Upper lobe of left lung (tissue), 6 donors: ENCODE measurements at regions not wholly inside any gene's neighbourhood (a gene's known extent, or its start where the extent isn't known, plus 50 kb on each side); places are given as distances from the start of the nearest gene placed in this dataset.
A peak's percentile ranks its signal among the peaks of the same experiment; 100 is the strongest.

ENCODE experiments used
- ATAC-seq, 2 donors: fragments of 200-7000 bp; cut with Tn5 transposase; one replicate each; pipeline ENCODE4 v1.9.1; 2022; ENCODE audit warnings: mild to moderate bottlenecking in 2 of 2, moderate library complexity in 2 of 2; ENCODE audit not compliant: low FRiP score in 2 of 2
- DNase-seq, 2 donors: peaks; one replicate each; pipeline ENCODE4 v3.0.0-alpha.2; 2019 to 2020
- H3K27ac ChIP-seq, 4 donors: fragments of 200-600 bp; sonication (generic); one replicate each; pipeline ENCODE4 v1.5.1; 2016 to 2019
- H3K27me3 ChIP-seq, 4 donors: fragments of 200-600 bp; sonication (generic); one replicate each; pipeline ENCODE4 v1.5.1; 2017 to 2019
- H3K36me3 ChIP-seq, 4 donors: fragments of 200-600 bp; sonication (generic); one replicate each; pipeline ENCODE4 v1.5.1; 2016 to 2019
- H3K4me1 ChIP-seq, 4 donors: fragments of 200-600 bp; sonication (generic); one replicate each; pipeline ENCODE4 v1.5.1; 2018 to 2019
- H3K4me3 ChIP-seq, 4 donors: fragments of 200-600 bp; sonication (generic); one replicate each; pipeline ENCODE4 v1.5.1; 2017 to 2019; ENCODE audit warnings: mild to moderate bottlenecking in 2 of 4, moderate library complexity in 1 of 4
- H3K9me3 ChIP-seq, 4 donors: fragments of 200-600 bp; sonication (generic); one replicate each; pipeline ENCODE4 v1.5.1; 2018 to 2019
- CTCF ChIP-seq, 6 experiments: fragments of 450-650 bp in 4 of 6; fragments of 200-600 bp in 2 of 6; sonication (generic) in 2 of 6; IDR thresholded peaks; one replicate each; pipeline ENCODE4 v1.5.1; 2016 to 2019; ENCODE audit warnings: antibody characterized with exemption in 6 of 6
- EP300 ChIP-seq, 4 donors: sonication (generic); formaldehyde crosslinking; IDR thresholded peaks; one replicate each; pipeline ENCODE4 v1.5.1; 2017; ENCODE audit warnings: antibody characterized with exemption in 4 of 4, control low read depth in 2 of 4
- POLR2A ChIP-seq, 4 donors: fragments of 450-650 bp; IDR thresholded peaks; one replicate each; pipeline ENCODE4 v1.5.1; 2016 to 2017; ENCODE audit warnings: antibody characterized with exemption in 4 of 4, mild to moderate bottlenecking in 2 of 4
- POLR2AphosphoS5 ChIP-seq, 2 donors: sonication (generic); formaldehyde crosslinking; IDR thresholded peaks; one replicate each; pipeline ENCODE4 v1.5.1; 2017; ENCODE audit warnings: antibody characterized with exemption in 2 of 2
- WGBS, 2 donors: methylation state at CpG; one replicate each; pipeline ENCODE4 v1.1.5; 2017 to 2018; 5-methylcytosine and 5-hydroxymethylcytosine counted together
- donor health status: DM: no; HTN: no; CAD: no; lungs with moderate emphysema.
- donor health status: DM: no; HTN: yes; CAD: no; lungs with severe emphysema.

DNA sequence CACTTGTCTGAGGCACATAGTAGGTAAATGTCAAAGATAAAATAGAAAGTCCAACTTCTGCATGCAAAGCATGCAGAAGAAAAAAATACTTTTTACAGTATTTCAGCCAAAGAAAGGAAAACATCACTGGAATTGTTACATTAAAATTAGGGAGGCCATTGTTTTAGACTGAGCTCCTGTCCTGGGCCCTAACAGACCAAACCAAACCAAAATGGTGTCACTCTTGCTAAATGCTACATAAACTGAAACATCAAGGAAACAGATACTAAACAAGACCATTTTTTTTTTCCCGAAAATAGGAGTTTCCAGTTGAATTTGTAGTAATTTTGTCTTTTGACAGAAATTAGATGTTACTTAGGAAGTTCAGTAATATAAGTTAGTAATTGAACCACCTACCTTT is 508.8 kb downstream of the DSC3 start:
- ATAC-seq (no peak), DNase-seq (no peak)
- 82 to 93% methylated on average over 1 of the region's 1 CpG for WGBS, 2 donors
- Histone ChIP-seq H3K9me3 (no peaks in the 10 kb centered on the region), H3K27me3 (no peaks in the 10 kb centered on the region), H3K4me3 (no peak overlapping the region), H3K36me3 (no peaks in the 10 kb centered on the region), H3K27ac (no peak overlapping the region), H3K4me1 (no peaks in the 10 kb centered on the region)
- TF ChIP-seq EP300 (IDR thresholded peaks at IDR 0.05): no peak
- no peak for TF ChIP-seq POLR2AphosphoS5 (IDR thresholded peaks at IDR 0.05)
- no peak for TF ChIP-seq POLR2A (IDR thresholded peaks at IDR 0.05)
- TF ChIP-seq CTCF (IDR thresholded peaks at IDR 0.05): no peak

DNA sequence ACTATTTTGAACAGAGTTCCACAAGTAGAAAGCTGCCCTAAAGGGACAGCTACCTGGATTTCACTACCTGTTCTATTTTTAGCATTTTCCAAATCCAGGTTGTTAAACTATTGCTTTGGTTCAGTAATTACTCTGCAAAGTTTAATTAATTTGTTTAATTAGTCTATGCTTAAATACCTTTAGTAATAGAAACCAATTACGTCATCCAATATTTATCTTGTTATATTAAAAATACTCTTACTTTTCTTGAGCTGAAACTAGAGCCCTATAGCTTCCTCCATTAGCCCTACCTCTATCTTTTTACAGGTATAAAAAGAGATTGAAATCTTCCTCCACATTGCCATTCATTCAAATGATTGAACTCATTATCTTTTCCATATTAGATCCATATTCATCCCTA is 514.6 kb downstream of the DSC3 start:
- Histone ChIP-seq H3K4me1 (no peaks in the 10 kb centered on the region), H3K9me3 (no peaks in the 10 kb centered on the region), H3K27ac (no peak overlapping the region), H3K36me3 (no peaks in the 10 kb centered on the region), H3K27me3 (no peaks in the 10 kb centered on the region), H3K4me3 (no peak overlapping the region)
- WGBS, 2 donors: 86 to 91% methylated on average over 1 of the region's 1 CpG
- DNase-seq: no peak
- ATAC-seq: no peak
- TF ChIP-seq EP300 (IDR thresholded peaks at IDR 0.05): no peak
- no peak for TF ChIP-seq POLR2AphosphoS5 (IDR thresholded peaks at IDR 0.05)
- TF ChIP-seq POLR2A (IDR thresholded peaks at IDR 0.05): no peak
- TF ChIP-seq CTCF (IDR thresholded peaks at IDR 0.05): no peak

- no peaks in the 10 kb centered on the region for H3K9me3 ChIP-seq
- TF ChIP-seq POLR2AphosphoS5 (IDR thresholded peaks at IDR 0.05) (no peak), EP300 (IDR thresholded peaks at IDR 0.05) (no peak), POLR2A (IDR thresholded peaks at IDR 0.05) (no peak), CTCF (IDR thresholded peaks at IDR 0.05) (no peak)
- no peaks in the 10 kb centered on the region for H3K4me1 ChIP-seq
- 76 to 83% methylated on average over 1 of the region's 1 CpG for WGBS, 2 donors
- no peaks in the 10 kb centered on the region for H3K27me3 ChIP-seq
- no peak overlapping the region for H3K27ac ChIP-seq
- no peak overlapping the region for H3K4me3 ChIP-seq
- H3K36me3 ChIP-seq: no peaks in the 10 kb centered on the region
- DNase-seq (no peak), ATAC-seq (no peak)
These were observed 515.3 kb downstream of the DSC3 start for GRCh38 chr18:30527226-30527625.

DNA sequence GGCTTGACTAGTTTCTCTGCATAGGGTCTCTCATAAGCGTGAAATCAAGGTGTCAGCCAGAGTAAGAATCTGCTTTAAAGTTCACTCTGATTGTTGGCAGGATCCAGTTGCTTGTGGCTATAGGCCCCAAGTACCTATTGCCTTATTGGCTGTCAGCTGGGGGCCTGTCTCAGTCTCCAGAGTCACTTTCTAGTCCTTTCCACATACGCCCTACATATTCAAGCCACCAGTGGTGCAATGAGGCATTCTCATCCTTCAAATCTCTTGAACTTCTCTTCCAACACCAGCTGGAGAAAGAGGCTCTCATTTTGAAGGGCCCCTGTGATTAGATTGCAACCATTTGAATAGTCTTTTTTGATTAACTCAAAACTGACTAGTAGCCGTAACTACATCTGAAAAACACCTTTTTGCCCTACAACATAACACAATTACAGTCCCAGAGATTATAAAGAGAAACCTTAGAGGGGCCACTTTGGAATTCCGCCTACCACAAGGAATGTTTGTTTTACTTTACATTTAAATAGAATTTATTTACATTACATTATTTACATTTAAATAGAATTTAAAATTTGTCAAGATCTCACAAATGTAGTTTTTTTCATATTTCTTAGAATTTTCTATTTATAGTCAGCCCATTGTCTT is 520.1 kb downstream of the DSC3 start:
- no peak for DNase-seq
- Histone ChIP-seq H3K9me3 (no peaks in the 10 kb centered on the region), H3K4me1 (no peaks in the 10 kb centered on the region), H3K4me3 (no peak overlapping the region), H3K27ac (no peak overlapping the region), H3K27me3 (no peaks in the 10 kb centered on the region), H3K36me3 (no peaks in the 10 kb centered on the region)
- ATAC-seq: no peak
- TF ChIP-seq EP300 (IDR thresholded peaks at IDR 0.05) (no peak), POLR2A (IDR thresholded peaks at IDR 0.05) (no peak), CTCF (IDR thresholded peaks at IDR 0.05) (no peak), POLR2AphosphoS5 (IDR thresholded peaks at IDR 0.05) (no peak)
- 80 to 87% methylated on average over 4 of the region's 4 CpGs for WGBS, 2 donors

GRCh38 chr18:30514059-30514458 is 528.5 kb downstream of the DSC3 start:
- DNase-seq (peak in 1 of 2 donors; percentile 4), ATAC-seq (peak in 1 of 2 donors; percentile 52)
- H3K27me3 ChIP-seq: no peaks in the 10 kb centered on the region
- H3K36me3 ChIP-seq: no peaks in the 10 kb centered on the region
- H3K4me1 ChIP-seq: no peaks in the 10 kb centered on the region
- no peak overlapping the region for H3K4me3 ChIP-seq
- TF ChIP-seq EP300 (IDR thresholded peaks at IDR 0.05): no peak
- no peak for TF ChIP-seq CTCF (IDR thresholded peaks at IDR 0.05)
- no peak for TF ChIP-seq POLR2A (IDR thresholded peaks at IDR 0.05)
- TF ChIP-seq POLR2AphosphoS5 (IDR thresholded peaks at IDR 0.05): no peak
- no peak overlapping the region for H3K27ac ChIP-seq
- H3K9me3 ChIP-seq: no peaks in the 10 kb centered on the region
- WGBS, 2 donors: 73% methylated on average over 2 of the region's 2 CpGs; no CpG with 5 or more reads in 1 of the 2 donors
